ENCODE measurements at regions not wholly inside any gene's neighbourhood (a gene's known extent, or its start where the extent isn't known, plus 50 kb on each side); places are given as distances from the start of the nearest gene placed in this dataset.
A peak's percentile ranks its signal among the peaks of the same experiment; 100 is the strongest.
"Not testable (repeated sequence)": the region's sequence is repeated elsewhere in the genome, so short reads cannot be mapped to it uniquely, and the experiment has no call there.

- WGBS, 5 donors = 52 to 66% (median 56%) methylated on average over 1 of the region's 1 CpG
- no peak overlapping the region for H3K4me3 ChIP-seq
- DNase-seq = no peak
Observed at GRCh38 chr5:103690676-103691075, 128.1 kb upstream of the NUDT12 start.

GRCh38 chr5:103679873-103680272, 117.3 kb upstream of the NUDT12 start:
- DNase-seq = no peak
- H3K9me3 ChIP-seq = no peaks in the 10 kb centered on the region
- no peak overlapping the region for H3K4me3 ChIP-seq
- 29 to 59% (median 42%) methylated on average over 3 of the region's 3 CpGs for WGBS, 5 donors
- no peaks in the 10 kb centered on the region for H3K36me3 ChIP-seq
- intact Hi-C loops (cut with DNase I; ENCODE audit: low total_unique reads) = no loop called here
- no peaks in the 10 kb centered on the region for H3K27me3 ChIP-seq
- TF ChIP-seq CTCF (IDR thresholded peaks at IDR 0.05) = no peak
- TF ChIP-seq EP300 (IDR thresholded peaks at IDR 0.05) = no peak
- no peak for TF ChIP-seq POLR2A (IDR thresholded peaks at IDR 0.05)
- no peak for TF ChIP-seq POLR2AphosphoS5 (IDR thresholded peaks at IDR 0.05)
- no peak overlapping the region for H3K27ac ChIP-seq
- H3K4me1 ChIP-seq = no peaks in the 10 kb centered on the region

More at GRCh38 chr5:103690676-103691075, 128.1 kb upstream of the NUDT12 start:
- no peaks in the 10 kb centered on the region for H3K27me3 ChIP-seq
- intact Hi-C loops (cut with DNase I; ENCODE audit: low total_unique reads) = no loop called here
- no peak overlapping the region for H3K27ac ChIP-seq
- H3K36me3 ChIP-seq = no peaks in the 10 kb centered on the region
- TF ChIP-seq POLR2A (IDR thresholded peaks at IDR 0.05) (no peak), POLR2AphosphoS5 (IDR thresholded peaks at IDR 0.05) (no peak), CTCF (IDR thresholded peaks at IDR 0.05) (no peak), EP300 (IDR thresholded peaks at IDR 0.05) (no peak)
- H3K4me1 ChIP-seq = no peaks in the 10 kb centered on the region
- no peaks in the 10 kb centered on the region for H3K9me3 ChIP-seq

GRCh38 chr5:103676198-103676597, 113.6 kb upstream of the NUDT12 start:
- H3K9me3 ChIP-seq; H3K4me3 ChIP-seq; H3K27me3 ChIP-seq; DNase-seq; intact Hi-C loops (cut with DNase I; ENCODE audit: low total_unique reads); H3K36me3 ChIP-seq; H3K27ac ChIP-seq; H3K4me1 ChIP-seq: not testable (repeated sequence)
- WGBS, 5 donors = 61 to 84% (median 77%) methylated on average over 4 to 5 of the region's 5 CpGs

GRCh38 chr5:103674739-103675138, 112.2 kb upstream of the NUDT12 start:
- no peak overlapping the region for H3K27ac ChIP-seq
- DNase-seq = peak in 1 of 2 donors; percentile 16
- H3K9me3 ChIP-seq = no peaks in the 10 kb centered on the region
- H3K4me3 ChIP-seq = no peak overlapping the region
- H3K27me3 ChIP-seq = no peaks in the 10 kb centered on the region
- intact Hi-C loops (cut with DNase I; ENCODE audit: low total_unique reads) = no loop called here
- peaks cover 0 to 3% (median 0%) of the 10 kb centered on the region in 4 donors for H3K4me1 ChIP-seq
- no peaks in the 10 kb centered on the region for H3K36me3 ChIP-seq
- TF ChIP-seq POLR2A (IDR thresholded peaks at IDR 0.05) = no peak
- no peak for TF ChIP-seq POLR2AphosphoS5 (IDR thresholded peaks at IDR 0.05)
- no peak for TF ChIP-seq CTCF (IDR thresholded peaks at IDR 0.05)
- no peak for TF ChIP-seq EP300 (IDR thresholded peaks at IDR 0.05)
- WGBS, 5 donors = 53 to 75% (median 73%) methylated on average over 3 of the region's 3 CpGs

GRCh38 chr5:103674251-103674650, 111.7 kb upstream of the NUDT12 start:
- Histone ChIP-seq H3K36me3 (no peaks in the 10 kb centered on the region), H3K9me3 (no peaks in the 10 kb centered on the region), H3K4me3 (no peak overlapping the region), H3K4me1 (peaks cover 0 to 3% (median 0%) of the 10 kb centered on the region in 4 donors), H3K27ac (no peak overlapping the region), H3K27me3 (no peaks in the 10 kb centered on the region)
- intact Hi-C loops (cut with DNase I; ENCODE audit: low total_unique reads) = no loop called here
- DNase-seq = no peak
- TF ChIP-seq POLR2AphosphoS5 (IDR thresholded peaks at IDR 0.05) = no peak
- no peak for TF ChIP-seq POLR2A (IDR thresholded peaks at IDR 0.05)
- TF ChIP-seq EP300 (IDR thresholded peaks at IDR 0.05) = no peak
- TF ChIP-seq CTCF (IDR thresholded peaks at IDR 0.05) = no peak
- 17 to 65% (median 24%) methylated on average over 1 of the region's 1 CpG for WGBS, 5 donors

Measured in stomach (tissue), 8 donors.